Neural cell (in vitro differentiated cells): ENCODE measurements at regions not wholly inside any gene's neighbourhood (a gene's known extent, or its start where the extent isn't known, plus 50 kb on each side); places are given as distances from the start of the nearest gene placed in this dataset.
A peak's percentile ranks its signal among the peaks of the same experiment; 100 is the strongest.

Experiments used
- H2AFZ ChIP-seq: fragments of 200-600, 300-800 bp; sonication (generic), shearing (Covaris generic); 2 replicates; pipeline ENCODE4 v1.6.0; 2014; ENCODE audit warnings: low read depth, mild to moderate bottlenecking, antibody characterized with exemption, low read length, moderate library complexity
- H3F3A ChIP-seq: fragments of 200-600 bp; shearing (Covaris generic); 2 replicates; pipeline ENCODE4 v1.6.1; 2016; ENCODE audit warnings: mild to moderate bottlenecking, moderate library complexity, mixed read lengths, antibody characterized with exemption, low read length; ENCODE audit not compliant: insufficient read depth, poor library complexity, severe bottlenecking
- H3K27ac ChIP-seq: fragments of 200-600, 300-800 bp; sonication (generic), shearing (Covaris generic); 2 replicates; pipeline ENCODE4 v1.5.1; 2014; ENCODE audit warnings: mild to moderate bottlenecking, low read length, moderate library complexity
- H3K27me3 ChIP-seq: fragments of 300-800, 200-600 bp; sonication (generic), shearing (Covaris generic); 2 replicates; pipeline ENCODE4 v1.6.0; 2014; ENCODE audit warnings: mild to moderate bottlenecking, low read depth, low read length, moderate library complexity; ENCODE audit not compliant: insufficient read depth
- H3K36me3 ChIP-seq: fragments of 300-800, 200-600 bp; sonication (generic), shearing (Covaris generic); 2 replicates; pipeline ENCODE4 v1.5.1; 2014; ENCODE audit warnings: mild to moderate bottlenecking, antibody characterized with exemption, low read length, moderate library complexity; ENCODE audit not compliant: insufficient read depth
- H3K4me2 ChIP-seq: fragments of 300-800, 200-600 bp; sonication (generic), shearing (Covaris generic); 2 replicates; pipeline ENCODE4 v1.6.0; 2014; ENCODE audit warnings: mild to moderate bottlenecking, low read length
- H3K4me3 ChIP-seq: fragments of 300-800, 200-600 bp; sonication (generic), shearing (Covaris generic); 2 replicates; pipeline ENCODE4 v1.5.1; 2014; ENCODE audit warnings: mild to moderate bottlenecking, low read length, moderate library complexity
- H3K79me2 ChIP-seq: fragments of 200-600 bp; shearing (Covaris generic); replicated peaks from 2 replicates; pipeline ENCODE4 v1.6.0; 2014; ENCODE audit warnings: mild to moderate bottlenecking, low read length, moderate library complexity; ENCODE audit not compliant: insufficient read depth
- H3K9ac ChIP-seq: fragments of 300-800, 200-600 bp; sonication (generic), shearing (Covaris generic); 2 replicates; pipeline ENCODE4 v1.6.1; 2016; ENCODE audit warnings: mild to moderate bottlenecking, low read length, mixed read lengths
- H3K9me2 ChIP-seq: fragments of 200-600 bp; shearing (Covaris generic); 2 replicates; pipeline ENCODE4 v1.6.1; 2016; ENCODE audit warnings: mild to moderate bottlenecking, low read length, mixed read lengths; ENCODE audit not compliant: insufficient read depth
- H3K9me3 ChIP-seq: fragments of 200-600, 300-800 bp; sonication (generic), shearing (Covaris generic); 2 replicates; pipeline ENCODE4 v1.6.1; 2016; ENCODE audit warnings: mild to moderate bottlenecking, mixed run types, low read length, moderate library complexity, mixed read lengths
- H4K20me1 ChIP-seq: fragments of 200-600 bp; shearing (Covaris generic); 2 replicates; pipeline ENCODE4 v1.6.1; 2016; ENCODE audit warnings: mild to moderate bottlenecking, mixed run types; ENCODE audit not compliant: insufficient read depth
- CTCF ChIP-seq: fragments of 450-650 bp; IDR thresholded peaks from 2 replicates; pipeline ENCODE4 v1.5.1; 2014; ENCODE audit warnings: antibody characterized with exemption, mild to moderate bottlenecking, moderate library complexity; ENCODE audit not compliant: poor library complexity, severe bottlenecking
- EP300 ChIP-seq: fragments of 450-650 bp; conservative IDR thresholded peaks from 2 replicates; pipeline ENCODE4 v1.6.1; 2014; ENCODE audit warnings: antibody characterized with exemption, mild to moderate bottlenecking, moderate library complexity; ENCODE audit not compliant: poor library complexity, severe bottlenecking
- EZH2 ChIP-seq: fragments of 200-600, 300-800 bp; shearing (Covaris generic), sonication (generic); IDR thresholded peaks from 2 replicates; pipeline ENCODE4 v1.6.1; 2014; ENCODE audit warnings: antibody characterized with exemption, low read length, borderline replicate concordance, mild to moderate bottlenecking; ENCODE audit not compliant: insufficient read depth, poor library complexity, severe bottlenecking
- MXI1 ChIP-seq: fragments of 450-650 bp; conservative IDR thresholded peaks from 2 replicates; pipeline ENCODE4 v1.6.1; 2014; ENCODE audit warnings: antibody characterized with exemption, mild to moderate bottlenecking; ENCODE audit not compliant: poor library complexity, severe bottlenecking
- POLR2AphosphoS5 ChIP-seq: IDR thresholded peaks from 2 replicates; pipeline ENCODE4 v1.6.1; 2012
- RAD21 ChIP-seq: fragments of 450-650 bp; conservative IDR thresholded peaks from 2 replicates; pipeline ENCODE4 v1.6.1; 2014; ENCODE audit warnings: antibody characterized with exemption, mild to moderate bottlenecking, moderate library complexity
- REST ChIP-seq: IDR thresholded peaks from 2 replicates; pipeline ENCODE4 v1.6.1; 2012; ENCODE audit warnings: borderline replicate concordance
- SMC3 ChIP-seq: fragments of 450-650 bp; conservative IDR thresholded peaks from 2 replicates; pipeline ENCODE4 v1.6.1; 2014; ENCODE audit warnings: antibody characterized with exemption, mild to moderate bottlenecking, moderate library complexity; ENCODE audit not compliant: poor library complexity
- TAF1 ChIP-seq: IDR thresholded peaks from 2 replicates; pipeline ENCODE4 v1.6.1; 2012; ENCODE audit warnings: low read depth

GRCh38 chr1:70518106-70518505 is 107.0 kb downstream of the CTH start:
- H3K36me3 ChIP-seq = no peaks in the 10 kb centered on the region
- H3K9ac ChIP-seq = no peak overlapping the region
- no peaks in the 10 kb centered on the region for H3K9me3 ChIP-seq
- no peaks in the 10 kb centered on the region for H3K79me2 ChIP-seq
- H2AFZ ChIP-seq = no peak overlapping the region
- TF ChIP-seq POLR2AphosphoS5 = no peak
- no peak for TF ChIP-seq MXI1
- TF ChIP-seq REST = no peak
- TF ChIP-seq SMC3 = no peak
- TF ChIP-seq TAF1 = no peak
- no peak for TF ChIP-seq CTCF
- TF ChIP-seq EZH2 = no peak
- TF ChIP-seq EP300 = no peak
- H3F3A ChIP-seq = no peaks in the 10 kb centered on the region
- no peak overlapping the region for H3K4me2 ChIP-seq
- no peak overlapping the region for H3K27ac ChIP-seq
- H3K4me3 ChIP-seq = no peak overlapping the region
- H3K9me2 ChIP-seq = no peaks in the 10 kb centered on the region
- no peaks in the 10 kb centered on the region for H3K27me3 ChIP-seq
- no peaks in the 10 kb centered on the region for H4K20me1 ChIP-seq

GRCh38 chr1:70528590-70529333 is 117.7 kb downstream of the CTH start:
- Histone ChIP-seq H4K20me1 (no peaks in the 10 kb centered on the region), H2AFZ (no peak overlapping the region), H3K9me3 (no peaks in the 10 kb centered on the region), H3K79me2 (no peaks in the 10 kb centered on the region), H3K27ac (no peak overlapping the region), H3K36me3 (no peaks in the 10 kb centered on the region), H3K9me2 (no peaks in the 10 kb centered on the region), H3K27me3 (no peaks in the 10 kb centered on the region), H3K4me2 (no peak overlapping the region), H3F3A (no peaks in the 10 kb centered on the region), H3K9ac (no peak overlapping the region), H3K4me3 (no peak overlapping the region)
- TF ChIP-seq CTCF (peak; percentile 75), TAF1 (no peak), EZH2 (no peak), REST (no peak), RAD21 (peak; percentile 78), POLR2AphosphoS5 (no peak), SMC3 (peak; percentile 83), MXI1 (no peak), EP300 (no peak)
